SK-N-SH (cell line): ENCODE measurements at regions not wholly inside any gene's neighbourhood (a gene's known extent, or its start where the extent isn't known, plus 50 kb on each side); places are given as distances from the start of the nearest gene placed in this dataset.

Experiments
- CTCF ChIA-PET: fragments of 300-600, 350-600 bp; formaldehyde crosslinking; extraction: SDS; loops from one replicate; lab custom pipeline; 2021; lab: Yijun Ruan, JAX
- POLR2A ChIA-PET: fragments of 350-600 bp; sonication (Branson Sonifier 250); formaldehyde crosslinking; extraction: SDS; loops from one replicate; lab custom pipeline; 2020; ENCODE audit warnings: antibody characterized with exemption, inconsistent platforms; lab: Yijun Ruan, JAX
- DNase-seq: peaks from one replicate; pipeline ENCODE4 v3.0.0; 2012
- H2AFZ ChIP-seq: fragments of 200-600 bp; sonication (generic); 2 replicates; pipeline ENCODE4 v1.8.1; 2016; ENCODE audit warnings: antibody characterized with exemption, mild to moderate bottlenecking, low read depth
- H3F3A ChIP-seq: fragments of 200-600 bp; sonication (generic); replicated peaks from 2 replicates; pipeline ENCODE3; 2016; ENCODE audit warnings: antibody characterized with exemption, mild to moderate bottlenecking; ENCODE audit not compliant: insufficient read depth
- H3K27ac ChIP-seq, 2 experiments: fragments of 200-500 bp in 1 of 2; fragments of 200-600 bp in 1 of 2; sonication (Bioruptor generic) in 1 of 2; sonication (generic), shearing (Covaris generic) in 1 of 2; 2 replicates each; pipeline versions ENCODE4 v1.5.1 to v1.6.1; 2014 to 2016; ENCODE audit warnings: low read depth in 2 of 2, inconsistent platforms in 1 of 2, low read length in 1 of 2, mild to moderate bottlenecking in 1 of 2, mixed read lengths in 1 of 2
- H3K27me3 ChIP-seq: fragments of 200-600 bp; sonication (generic), shearing (Covaris generic); 2 replicates; pipeline ENCODE4 v1.6.1; 2016; ENCODE audit warnings: mixed run types; ENCODE audit not compliant: insufficient read depth
- H3K36me3 ChIP-seq, 2 experiments: fragments of 200-500 bp in 1 of 2; fragments of 200-600 bp in 1 of 2; sonication (Bioruptor generic) in 1 of 2; sonication (generic) in 1 of 2; replicated peaks in 1 of 2; 2 replicates each; pipeline versions ENCODE3 to v1.5.1; 2014 to 2016; ENCODE audit warnings: low read length in 1 of 2, mild to moderate bottlenecking in 1 of 2; ENCODE audit not compliant: insufficient read depth in 2 of 2, control insufficient read depth in 1 of 2
- H3K4me1 ChIP-seq, 2 experiments: fragments of 200-500 bp in 1 of 2; fragments of 200-600 bp in 1 of 2; sonication (Bioruptor generic) in 1 of 2; sonication (generic), shearing (Covaris generic) in 1 of 2; 2 replicates each; pipeline versions ENCODE4 v1.5.1 to v1.6.1; 2014 to 2016; ENCODE audit warnings: low read depth in 1 of 2, low read length in 1 of 2, mixed run types in 1 of 2; ENCODE audit not compliant: insufficient read depth in 2 of 2, control insufficient read depth in 1 of 2
- H3K4me2 ChIP-seq: fragments of 200-600 bp; sonication (generic), shearing (Covaris generic); 2 replicates; pipeline ENCODE4 v1.6.1; 2017; ENCODE audit warnings: mixed run types
- H3K4me3 ChIP-seq, 2 experiments: fragments of 200-500 bp in 1 of 2; fragments of 200-600 bp in 1 of 2; sonication (Bioruptor generic) in 1 of 2; sonication (generic), shearing (Covaris generic) in 1 of 2; 2 replicates each; pipeline versions ENCODE4 v1.5.1 to v1.8.1; 2014 to 2016; ENCODE audit warnings: low read depth in 2 of 2, inconsistent platforms in 1 of 2, low read length in 1 of 2, mild to moderate bottlenecking in 1 of 2, mixed read lengths in 1 of 2, moderate library complexity in 1 of 2
- H3K79me2 ChIP-seq: fragments of 200-600 bp; sonication (generic); 2 replicates; pipeline ENCODE4 v1.8.1; 2017; ENCODE audit warnings: mild to moderate bottlenecking; ENCODE audit not compliant: insufficient read depth
- H3K9ac ChIP-seq: fragments of 200-600 bp; sonication (generic); 2 replicates; pipeline ENCODE4 v1.6.1; 2017; ENCODE audit warnings: mixed run types
- H3K9me2 ChIP-seq: fragments of 200-600 bp; sonication (generic); 2 replicates; pipeline ENCODE4 v1.6.1; 2017; ENCODE audit warnings: mixed run types
- H3K9me3 ChIP-seq: fragments of 200-600 bp; sonication (generic); 2 replicates; pipeline ENCODE4 v1.6.1; 2017; ENCODE audit warnings: mixed run types, mild to moderate bottlenecking, moderate library complexity
- H4K20me1 ChIP-seq: fragments of 200-600 bp; sonication (generic); 2 replicates; pipeline ENCODE4 v1.6.1; 2017; ENCODE audit warnings: mild to moderate bottlenecking, mixed run types; ENCODE audit not compliant: insufficient read depth
- CHD2 ChIP-seq: fragments of 150-350 bp; IDR thresholded peaks from 2 replicates; pipeline ENCODE4 v1.6.1; 2018; ENCODE audit warnings: low read length; ENCODE audit not compliant: partially characterized antibody
- ELF1 ChIP-seq: IDR thresholded peaks from 2 replicates; pipeline ENCODE4 v1.4.0; 2012
- EZH2phosphoT487 ChIP-seq: fragments of 200-600 bp; sonication (generic); IDR thresholded peaks from 2 replicates; pipeline ENCODE4 v1.6.1; 2017; ENCODE audit warnings: low read depth, mixed run types, mild to moderate bottlenecking, antibody characterized with exemption, moderate library complexity, borderline replicate concordance
- FOSL2 ChIP-seq: IDR thresholded peaks from 2 replicates; pipeline ENCODE4 v1.4.0; 2012; ENCODE audit warnings: low read depth, mild to moderate bottlenecking, moderate library complexity, borderline replicate concordance
- FOXJ3 ChIP-seq: sonication (generic); formaldehyde crosslinking; IDR thresholded peaks from 2 replicates; pipeline ENCODE4 v1.5.1; 2020; ENCODE audit warnings: mild to moderate bottlenecking, missing genetic modification reagents
- GATA2 ChIP-seq: sonication (generic); formaldehyde crosslinking; IDR thresholded peaks from 2 replicates; pipeline ENCODE4 v1.5.0; 2020; ENCODE audit warnings: mild to moderate bottlenecking, missing genetic modification reagents
- IRF3 ChIP-seq: fragments of 150-350 bp; IDR thresholded peaks from 2 replicates; pipeline ENCODE4 v1.6.1; 2016; ENCODE audit warnings: mild to moderate bottlenecking, low read depth, low read length
- MAX ChIP-seq: IDR thresholded peaks from 2 replicates; pipeline ENCODE4 v1.4.0; 2012; ENCODE audit warnings: low read depth
- MXI1 ChIP-seq: IDR thresholded peaks from 2 replicates; pipeline ENCODE4 v1.6.1; 2012; ENCODE audit warnings: mild to moderate bottlenecking, low read depth, low read length, improper control_type of control experiment
- NFIC ChIP-seq: IDR thresholded peaks from 2 replicates; pipeline ENCODE4 v1.4.0; 2012; ENCODE audit warnings: borderline replicate concordance
- NRF1 ChIP-seq: IDR thresholded peaks from 2 replicates; pipeline ENCODE4 v1.6.1; 2012; ENCODE audit warnings: low read depth, mild to moderate bottlenecking, low read length
- RAD21 ChIP-seq: IDR thresholded peaks from 2 replicates; pipeline ENCODE4 v1.6.1; 2012; ENCODE audit warnings: mild to moderate bottlenecking, low read length
- RCOR1 ChIP-seq: fragments of 150-350 bp; IDR thresholded peaks from 2 replicates; pipeline ENCODE4 v1.6.1; 2017; ENCODE audit warnings: antibody characterized with exemption, low read length
- REST ChIP-seq: IDR thresholded peaks from 2 replicates; pipeline ENCODE4 v1.6.1; 2012; ENCODE audit warnings: mild to moderate bottlenecking, low read depth, low read length, moderate library complexity
- RFX5 ChIP-seq: IDR thresholded peaks from 2 replicates; pipeline ENCODE4 v1.6.1; 2012; ENCODE audit warnings: mild to moderate bottlenecking, improper control_type of control experiment, low read length
- SIN3A ChIP-seq: IDR thresholded peaks from 2 replicates; pipeline ENCODE4 v1.6.1; 2012; ENCODE audit warnings: low read depth, mild to moderate bottlenecking, low read length, moderate library complexity, borderline replicate concordance
- TAF1 ChIP-seq: IDR thresholded peaks from 2 replicates; pipeline ENCODE4 v1.6.1; 2012; ENCODE audit warnings: low read depth, mild to moderate bottlenecking, low read length, moderate library complexity, borderline replicate concordance
- TCF12 ChIP-seq: IDR thresholded peaks from 2 replicates; pipeline ENCODE4 v1.4.0; 2012
- YY1 ChIP-seq: IDR thresholded peaks from 2 replicates; pipeline ENCODE4 v1.4.0; 2012; ENCODE audit warnings: low read depth, mild to moderate bottlenecking
- ZBTB33 ChIP-seq: IDR thresholded peaks from 2 replicates; pipeline ENCODE4 v1.4.0; 2012; ENCODE audit warnings: low read depth, borderline replicate concordance
- WGBS: methylation state at CpG from one replicate; pipeline ENCODE4 v1.1.6; 2017; ENCODE audit warnings: low lambda C conversion rate; 5-methylcytosine and 5-hydroxymethylcytosine counted together

GRCh38 chr7:155901176-155901575 lies 88.9 kb upstream of the SHH start:
- Histone ChIP-seq H2AFZ (no peak overlapping the region), H4K20me1 (no peaks in the 10 kb centered on the region), H3K4me2 (no peak overlapping the region), H3K9ac (no peak overlapping the region), H3F3A (no peaks in the 10 kb centered on the region), H3K9me2 (no peaks in the 10 kb centered on the region), H3K36me3 (no peaks in the 10 kb centered on the region), H3K9me3 (0 out of 2 replicates have a peak, but pooled peaks cover 2% of the 10 kb centered on the region), H3K79me2 (no peaks in the 10 kb centered on the region), H3K4me3 (no peak overlapping the region), H3K27ac (no peak overlapping the region), H3K27me3 (peaks cover 97% of the 10 kb centered on the region), H3K4me1 (no peaks in the 10 kb centered on the region)
- 10% methylated on average over 9 of the region's 11 CpGs for WGBS
- no peak for TF ChIP-seq GATA2 (CRISPR knock-in tag)
- TF ChIP-seq MXI1: no peak
- TF ChIP-seq ELF1: no peak
- TF ChIP-seq SIN3A: no peak
- TF ChIP-seq TCF12: no peak
- TF ChIP-seq MAX: no peak
- POLR2A ChIA-PET: no interaction called here
- CTCF ChIA-PET: no interaction called here
- DNase-seq: no peak

- no peak overlapping the region for H3K4me3 ChIP-seq
- no peak overlapping the region for H3K4me2 ChIP-seq
- no peaks in the 10 kb centered on the region for H3K9me2 ChIP-seq
- 14% methylated on average over 4 of the region's 4 CpGs for WGBS
- H3K36me3 ChIP-seq: no peaks in the 10 kb centered on the region
- no peak overlapping the region for H3K27ac ChIP-seq
- ChIA-PET CTCF (no interaction called here), POLR2A (no interaction called here)
- DNase-seq: no peak
- TF ChIP-seq RAD21 (no peak), RFX5 (no peak), TAF1 (no peak), REST (no peak), YY1 (no peak), SIN3A (no peak), FOSL2 (no peak), FOXJ3 (CRISPR knock-in tag) (no peak), ZBTB33 (no peak), RCOR1 (no peak), EZH2phosphoT487 (no peak), NRF1 (no peak), NFIC (no peak), CHD2 (no peak), IRF3 (no peak)
- no peaks in the 10 kb centered on the region for H3K79me2 ChIP-seq
- no peaks in the 10 kb centered on the region for H4K20me1 ChIP-seq
- no peaks in the 10 kb centered on the region for H3K4me1 ChIP-seq
- H3K9me3 ChIP-seq: 0 out of 2 replicates have a peak, but pooled peaks cover 2% of the 10 kb centered on the region
- no peak overlapping the region for H2AFZ ChIP-seq
- H3K9ac ChIP-seq: no peak overlapping the region
- peaks cover 97% of the 10 kb centered on the region for H3K27me3 ChIP-seq
- no peaks in the 10 kb centered on the region for H3F3A ChIP-seq
Observed at GRCh38 chr7:155899596-155899995, 87.3 kb upstream of the SHH start.
